ENCODE measurements at regions not wholly inside any gene's neighbourhood (a gene's known extent, or its start where the extent isn't known, plus 50 kb on each side); places are given as distances from the start of the nearest gene placed in this dataset.

DNA sequence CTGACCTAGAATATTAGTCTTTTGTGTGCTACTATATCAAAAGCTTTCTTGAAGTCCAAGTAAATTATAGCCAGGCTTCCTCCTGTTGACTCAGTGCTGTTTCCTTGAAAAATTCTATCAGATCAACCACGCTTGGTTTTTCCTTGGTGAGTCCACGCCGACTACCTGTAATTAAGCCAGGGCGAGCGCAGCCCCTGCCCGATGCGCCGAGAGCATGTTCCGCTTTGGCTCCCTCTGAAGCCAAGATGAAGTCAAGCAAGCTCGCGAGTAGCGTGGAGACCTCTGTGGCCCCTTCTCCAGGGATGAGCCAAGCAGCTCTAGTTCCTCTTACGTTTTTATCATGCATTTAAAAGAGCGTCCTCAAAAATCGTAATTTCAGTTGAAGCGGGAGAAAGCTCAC is 641.2 kb downstream of the CDH26 start:
- Mint-ChIP-seq H3K27ac (ENCODE audit: unreplicated experiment) (no peak overlapping the region), H3K4me3 (ENCODE audit: unreplicated experiment) (no peak overlapping the region), H3K36me3 (ENCODE audit: unreplicated experiment) (no peaks in the 10 kb centered on the region), H3K4me1 (ENCODE audit: unreplicated experiment) (no peaks in the 10 kb centered on the region), H3K9me3 (ENCODE audit: unreplicated experiment) (peaks cover 33% of the 10 kb centered on the region), H3K27me3 (ENCODE audit: unreplicated experiment) (no peaks in the 10 kb centered on the region)
- DNase-seq (ENCODE audit: extremely low spot score, unreplicated experiment): no peak
- TF ChIP-seq CTCF (IDR thresholded peaks at IDR 0.05): no peak

DNA sequence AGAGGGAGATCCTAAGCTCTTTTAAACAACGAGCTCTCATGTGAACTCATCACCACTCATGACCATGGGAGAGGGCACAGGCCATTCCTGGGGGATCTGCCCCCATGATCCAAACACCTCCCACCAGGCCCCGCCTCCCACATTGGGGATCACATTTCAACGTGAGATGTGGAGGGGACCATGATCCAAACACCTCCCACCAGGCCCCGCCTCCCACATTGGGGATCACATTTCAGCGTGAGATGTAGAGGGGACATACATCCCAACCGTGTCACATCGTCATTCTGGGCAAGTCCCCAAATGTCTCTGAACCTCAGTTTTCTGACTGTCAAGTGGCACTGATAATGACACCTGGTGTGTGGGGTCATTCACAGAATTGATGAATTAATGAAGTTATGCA is 641.8 kb downstream of the CDH26 start:
- H3K4me3 Mint-ChIP-seq (ENCODE audit: unreplicated experiment): no peak overlapping the region
- DNase-seq (ENCODE audit: extremely low spot score, unreplicated experiment): no peak
- no peak overlapping the region for H3K27ac Mint-ChIP-seq (ENCODE audit: unreplicated experiment)
- no peaks in the 10 kb centered on the region for H3K27me3 Mint-ChIP-seq (ENCODE audit: unreplicated experiment)
- H3K4me1 Mint-ChIP-seq (ENCODE audit: unreplicated experiment): no peaks in the 10 kb centered on the region
- peaks cover 38% of the 10 kb centered on the region for H3K9me3 Mint-ChIP-seq (ENCODE audit: unreplicated experiment)
- TF ChIP-seq CTCF (IDR thresholded peaks at IDR 0.05): no peak
- no peaks in the 10 kb centered on the region for H3K36me3 Mint-ChIP-seq (ENCODE audit: unreplicated experiment)

GRCh38 chr20:60624066-60624465 is 628.0 kb upstream of the CDH4 start:
- Mint-ChIP-seq H3K4me3 (ENCODE audit: unreplicated experiment) (no peak overlapping the region), H3K4me1 (ENCODE audit: unreplicated experiment) (no peaks in the 10 kb centered on the region), H3K27ac (ENCODE audit: unreplicated experiment) (no peak overlapping the region), H3K9me3 (ENCODE audit: unreplicated experiment) (peaks cover 9% of the 10 kb centered on the region), H3K36me3 (ENCODE audit: unreplicated experiment) (no peaks in the 10 kb centered on the region), H3K27me3 (ENCODE audit: unreplicated experiment) (no peaks in the 10 kb centered on the region)
- DNase-seq (ENCODE audit: extremely low spot score, unreplicated experiment): no peak
- TF ChIP-seq CTCF (IDR thresholded peaks at IDR 0.05): no peak

DNA sequence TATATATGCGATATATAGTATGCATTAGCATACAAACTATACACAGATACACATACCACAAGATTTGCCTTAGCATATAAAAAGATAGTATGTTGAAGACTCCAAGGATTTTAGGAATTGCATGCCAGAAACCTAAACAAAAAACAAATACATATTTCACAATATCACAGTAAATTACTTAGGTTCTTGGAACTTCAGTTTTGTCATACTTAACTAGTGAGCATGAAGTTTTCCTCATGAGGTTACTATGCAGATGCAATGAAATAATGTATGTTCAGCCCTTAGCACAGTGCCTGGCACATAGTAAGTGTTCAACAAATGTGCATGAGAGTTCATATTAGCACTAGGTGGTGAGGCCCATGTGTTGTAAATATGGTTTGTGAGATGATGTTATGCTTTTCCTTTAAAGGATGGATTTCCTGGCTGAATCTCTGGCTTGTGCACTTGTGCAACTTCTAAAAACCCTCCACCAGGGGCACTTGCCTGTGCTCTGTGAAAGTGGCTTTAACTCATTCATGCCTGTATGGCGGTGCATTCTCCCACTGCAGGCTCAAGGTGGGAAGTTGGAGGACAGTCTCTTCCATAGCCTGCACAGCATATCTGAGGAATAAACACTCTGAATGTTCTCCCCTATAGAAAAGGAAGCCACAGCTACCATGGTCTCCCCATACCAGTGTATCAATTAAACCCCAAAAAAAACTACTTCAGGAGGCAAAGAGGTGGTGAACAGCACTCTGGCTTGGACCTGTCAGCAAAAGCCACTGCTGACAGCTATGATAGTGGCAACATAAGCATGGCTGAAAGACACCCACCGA is 624.1 kb upstream of the CDH4 start:
- Mint-ChIP-seq H3K36me3 (ENCODE audit: unreplicated experiment) (no peaks in the 10 kb centered on the region), H3K27ac (ENCODE audit: unreplicated experiment) (no peak overlapping the region), H3K4me1 (ENCODE audit: unreplicated experiment) (no peaks in the 10 kb centered on the region), H3K27me3 (ENCODE audit: unreplicated experiment) (no peaks in the 10 kb centered on the region), H3K4me3 (ENCODE audit: unreplicated experiment) (no peak overlapping the region), H3K9me3 (ENCODE audit: unreplicated experiment) (peaks cover 5% of the 10 kb centered on the region)
- DNase-seq (ENCODE audit: extremely low spot score, unreplicated experiment): no peak
- TF ChIP-seq CTCF (IDR thresholded peaks at IDR 0.05): no peak

- Mint-ChIP-seq H3K4me1 (ENCODE audit: unreplicated experiment) (no peaks in the 10 kb centered on the region), H3K9me3 (ENCODE audit: unreplicated experiment) (peaks cover 9% of the 10 kb centered on the region), H3K27ac (ENCODE audit: unreplicated experiment) (no peak overlapping the region), H3K36me3 (ENCODE audit: unreplicated experiment) (no peaks in the 10 kb centered on the region), H3K27me3 (ENCODE audit: unreplicated experiment) (no peaks in the 10 kb centered on the region), H3K4me3 (ENCODE audit: unreplicated experiment) (no peak overlapping the region)
- DNase-seq (ENCODE audit: extremely low spot score, unreplicated experiment): no peak
- no peak for TF ChIP-seq CTCF (IDR thresholded peaks at IDR 0.05)
These were observed 623.3 kb upstream of the CDH4 start for GRCh38 chr20:60628749-60629148.
